ENCODE measurements at regions not wholly inside any gene's neighbourhood (a gene's known extent, or its start where the extent isn't known, plus 50 kb on each side); places are given as distances from the start of the nearest gene placed in this dataset.
"Not testable (repeated sequence)": the region's sequence is repeated elsewhere in the genome, so short reads cannot be mapped to it uniquely, and the experiment has no call there.

- no peaks in the 10 kb centered on the region for H3K36me3 Mint-ChIP-seq
- DNase-seq, result no peak
- H3K27me3 Mint-ChIP-seq, result peaks cover 13% of the 10 kb centered on the region
- H3K27ac Mint-ChIP-seq, result no peak overlapping the region
- no peaks in the 10 kb centered on the region for H3K4me1 Mint-ChIP-seq
- CTCF ChIA-PET, result no interaction called here
- H3K9me3 Mint-ChIP-seq (ENCODE audit: low read depth), result no peaks in the 10 kb centered on the region
- no peak for ATAC-seq
- no peak overlapping the region for H3K4me3 Mint-ChIP-seq
These were observed 160.1 kb upstream of the ATP11B start for GRCh38 chr3:182633186-182633585.

DNA sequence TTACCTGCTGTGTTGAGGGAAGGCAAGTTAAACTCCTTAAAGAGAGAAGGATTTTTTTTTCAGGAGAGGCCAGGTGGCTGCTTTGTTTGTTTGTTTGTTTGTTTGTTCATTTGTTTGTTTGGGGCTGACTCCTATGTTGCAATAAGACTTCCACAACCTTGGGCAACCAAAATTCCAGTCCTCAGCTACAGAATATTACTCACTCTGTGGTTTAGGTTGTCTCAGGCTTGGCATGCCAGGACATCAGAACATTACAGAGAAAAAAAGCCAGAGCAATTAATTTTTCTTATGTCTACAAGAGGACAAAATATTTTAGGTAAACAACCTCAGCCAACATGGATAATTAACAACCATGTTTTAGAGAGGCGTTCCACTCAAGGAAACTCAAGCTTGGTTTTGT is 156.7 kb upstream of the ATP11B start:
- CTCF ChIA-PET, result interaction anchor here (0.8 kb wide), 1 partner anchor 46 kb away, joined by 3 read pairs; no protein-coding TSS in a partner anchor
- Mint-ChIP-seq H3K27me3 (peaks cover 13% of the 10 kb centered on the region), H3K9me3 (ENCODE audit: low read depth) (peaks cover 3% of the 10 kb centered on the region), H3K4me1 (no peaks in the 10 kb centered on the region), H3K36me3 (no peaks in the 10 kb centered on the region), H3K4me3 (no peak overlapping the region), H3K27ac (no peak overlapping the region)
- DNase-seq (no peak), ATAC-seq (no peak)

- Mint-ChIP-seq H3K9me3 (ENCODE audit: low read depth) (peaks cover 3% of the 10 kb centered on the region), H3K4me3 (no peak overlapping the region), H3K4me1 (no peaks in the 10 kb centered on the region), H3K36me3 (no peaks in the 10 kb centered on the region), H3K27ac (no peak overlapping the region), H3K27me3 (peaks cover 13% of the 10 kb centered on the region)
- CTCF ChIA-PET, result interaction anchor here (0.8 to 1.1 kb wide), 2 partner anchors 46 to 49 kb away, joined by 3 read pairs; no protein-coding TSS in a partner anchor
- ATAC-seq, result no peak
- DNase-seq, result no peak
These were observed 155.8 kb upstream of the ATP11B start for GRCh38 chr3:182637350-182638110.

DNA sequence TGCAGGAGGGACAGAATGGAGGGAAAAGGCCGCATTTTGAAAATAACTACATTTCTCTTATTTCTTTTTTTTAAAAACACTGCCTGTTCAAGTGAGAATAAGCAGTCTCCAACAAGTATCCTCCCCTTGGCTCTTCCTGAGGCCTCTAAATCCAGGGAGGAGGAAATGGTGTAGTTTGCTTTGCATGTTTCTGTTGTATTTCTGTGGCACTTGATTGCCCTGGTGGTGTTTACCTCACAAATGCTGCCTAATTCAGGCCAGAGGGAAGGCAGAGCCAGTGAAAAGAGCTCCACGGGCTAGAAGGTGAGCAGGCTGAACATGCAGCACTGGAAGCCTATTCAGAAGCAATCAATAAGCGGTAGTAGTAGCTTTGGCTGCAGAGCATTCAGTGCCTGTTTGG is 149.3 kb upstream of the ATP11B start:
- Mint-ChIP-seq H3K4me1 (no peaks in the 10 kb centered on the region), H3K4me3 (no peak overlapping the region), H3K27ac (no peak overlapping the region), H3K27me3 (peaks cover 11% of the 10 kb centered on the region), H3K9me3 (ENCODE audit: low read depth) (peaks cover 3% of the 10 kb centered on the region), H3K36me3 (no peaks in the 10 kb centered on the region)
- CTCF ChIA-PET, result no interaction called here
- ATAC-seq, result no peak
- DNase-seq, result no peak

DNA sequence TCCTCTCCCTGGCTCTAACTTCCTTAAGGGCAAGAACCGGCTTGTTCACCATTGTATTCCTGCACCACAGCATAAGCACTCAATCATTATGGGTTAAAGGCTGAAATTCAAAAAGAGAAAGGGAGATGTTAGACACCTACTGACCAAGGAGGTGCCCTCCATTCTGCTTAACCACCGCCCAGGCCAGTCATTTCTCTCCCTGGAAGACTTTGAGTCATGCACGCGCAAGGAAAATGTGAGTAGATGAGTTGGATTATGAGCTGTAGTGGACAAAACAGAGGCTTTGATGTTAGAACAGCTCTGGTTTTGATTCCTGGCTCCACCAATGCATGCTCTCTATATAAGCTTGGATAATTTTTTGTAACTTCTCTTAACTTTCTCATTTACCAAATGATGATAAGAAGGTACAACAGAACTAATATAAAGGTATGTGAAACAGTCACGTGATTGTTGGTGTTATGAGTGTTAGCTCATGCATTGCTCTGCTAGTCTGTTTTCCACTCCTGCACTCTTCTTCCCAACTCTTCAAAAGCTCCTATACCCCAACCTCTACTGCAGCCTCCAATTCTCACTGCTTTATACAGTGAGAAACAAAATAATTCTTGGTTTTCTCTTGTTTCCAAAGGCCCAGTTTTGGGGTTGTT is 148.4 kb upstream of the ATP11B start:
- H3K36me3 Mint-ChIP-seq, result no peaks in the 10 kb centered on the region
- DNase-seq (peak; percentile 48), ATAC-seq (peak; percentile 39)
- no peak overlapping the region for H3K27ac Mint-ChIP-seq
- H3K4me3 Mint-ChIP-seq, result no peak overlapping the region
- H3K4me1 Mint-ChIP-seq, result no peaks in the 10 kb centered on the region
- H3K27me3 Mint-ChIP-seq, result peaks cover 11% of the 10 kb centered on the region
- CTCF ChIA-PET, result no interaction called here
- H3K9me3 Mint-ChIP-seq (ENCODE audit: low read depth), result peaks cover 3% of the 10 kb centered on the region

GRCh38 chr3:182650568-182651128 is 142.7 kb upstream of the ATP11B start:
- CTCF ChIA-PET, result no interaction called here
- peaks cover 5% of the 10 kb centered on the region for H3K27me3 Mint-ChIP-seq
- H3K27ac Mint-ChIP-seq, result no peak overlapping the region
- H3K4me1 Mint-ChIP-seq, result no peaks in the 10 kb centered on the region
- DNase-seq, result no peak
- no peaks in the 10 kb centered on the region for H3K36me3 Mint-ChIP-seq
- no peak for ATAC-seq
- H3K9me3 Mint-ChIP-seq (ENCODE audit: low read depth), result no peaks in the 10 kb centered on the region
- H3K4me3 Mint-ChIP-seq, result no peak overlapping the region

GRCh38 chr3:182651461-182651860 is 141.8 kb upstream of the ATP11B start:
- no peaks in the 10 kb centered on the region for H3K9me3 Mint-ChIP-seq (ENCODE audit: low read depth)
- H3K4me1 Mint-ChIP-seq, result no peaks in the 10 kb centered on the region
- H3K4me3 Mint-ChIP-seq, result no peak overlapping the region
- peaks cover 11% of the 10 kb centered on the region for H3K27me3 Mint-ChIP-seq
- no peaks in the 10 kb centered on the region for H3K36me3 Mint-ChIP-seq
- CTCF ChIA-PET, result no interaction called here
- H3K27ac Mint-ChIP-seq, result no peak overlapping the region
- no peak for ATAC-seq
- DNase-seq, result no peak

DNA sequence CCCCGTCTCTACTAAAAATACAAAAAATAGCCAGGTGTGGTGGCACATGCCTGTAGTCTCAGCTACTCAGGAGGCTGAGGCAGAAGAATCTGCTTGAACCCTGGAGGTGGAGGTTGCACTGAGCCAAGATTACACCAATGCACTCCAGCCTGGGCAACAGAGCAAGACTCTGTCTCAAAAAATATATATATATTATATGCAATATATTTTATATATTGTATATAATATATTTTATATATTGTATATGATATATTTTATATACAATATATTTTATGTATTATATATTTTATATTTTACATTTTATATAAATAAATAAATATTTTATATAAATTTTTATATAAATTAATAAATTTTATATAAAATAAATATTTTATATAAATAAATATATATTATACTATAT is 140.2 kb upstream of the ATP11B start:
- H3K4me1 Mint-ChIP-seq; H3K27ac Mint-ChIP-seq; DNase-seq; H3K36me3 Mint-ChIP-seq; H3K9me3 Mint-ChIP-seq (ENCODE audit: low read depth); ATAC-seq; H3K4me3 Mint-ChIP-seq; CTCF ChIA-PET: not testable (repeated sequence)
- peaks cover 14% of the 10 kb centered on the region for H3K27me3 Mint-ChIP-seq

DNA sequence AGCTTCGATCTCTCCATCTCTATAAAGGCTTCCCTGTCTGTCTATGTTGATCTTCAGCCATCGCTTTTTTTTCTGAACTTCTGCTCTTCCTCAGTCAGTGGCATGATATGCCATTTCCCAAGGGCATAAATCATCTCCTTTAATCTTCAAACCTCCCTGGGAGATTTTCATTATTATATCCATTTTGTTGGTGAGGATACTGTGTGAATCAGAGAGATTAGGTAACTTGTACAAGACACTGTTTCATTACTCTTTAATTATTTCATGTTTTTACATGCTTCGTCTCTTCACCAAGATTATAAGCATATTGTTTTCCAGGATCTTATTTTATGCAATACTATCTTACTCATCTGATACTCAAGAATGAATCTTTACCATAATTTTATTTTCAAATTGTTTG is 124.8 kb upstream of the ATP11B start:
- H3K4me3 Mint-ChIP-seq, result no peak overlapping the region
- no peak overlapping the region for H3K27ac Mint-ChIP-seq
- no peaks in the 10 kb centered on the region for H3K4me1 Mint-ChIP-seq
- peaks cover 27% of the 10 kb centered on the region for H3K27me3 Mint-ChIP-seq
- H3K36me3 Mint-ChIP-seq, result no peaks in the 10 kb centered on the region
- DNase-seq (no peak), ATAC-seq (no peak)
- H3K9me3 Mint-ChIP-seq (ENCODE audit: low read depth), result no peaks in the 10 kb centered on the region
- CTCF ChIA-PET, result no interaction called here

DNA sequence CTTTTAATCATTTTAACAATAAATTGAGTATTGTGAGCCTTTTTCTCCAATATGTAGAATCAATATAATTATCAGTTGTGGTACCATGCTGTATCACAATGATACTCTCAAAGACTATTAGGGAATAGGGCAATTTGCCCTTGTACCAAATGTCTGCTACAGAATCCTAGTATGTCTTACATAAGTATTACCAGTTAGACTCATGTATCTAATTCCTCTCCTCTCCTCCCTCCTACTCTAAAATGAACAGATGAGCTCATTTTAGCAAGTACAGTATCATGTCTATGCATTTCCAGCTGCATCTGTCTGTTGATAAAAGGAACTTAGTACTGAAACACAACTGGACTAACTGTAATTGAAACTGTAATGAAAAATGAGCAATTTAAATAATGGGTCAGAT is 124.3 kb upstream of the ATP11B start:
- CTCF ChIA-PET, result no interaction called here
- Mint-ChIP-seq H3K9me3 (ENCODE audit: low read depth) (no peaks in the 10 kb centered on the region), H3K27me3 (peaks cover 29% of the 10 kb centered on the region), H3K4me1 (no peaks in the 10 kb centered on the region), H3K4me3 (no peak overlapping the region), H3K27ac (no peak overlapping the region), H3K36me3 (no peaks in the 10 kb centered on the region)
- no peak for ATAC-seq
- no peak for DNase-seq

GRCh38 chr3:182671541-182671940 is 121.8 kb upstream of the ATP11B start:
- Mint-ChIP-seq H3K9me3 (ENCODE audit: low read depth) (no peaks in the 10 kb centered on the region), H3K4me1 (no peaks in the 10 kb centered on the region), H3K36me3 (no peaks in the 10 kb centered on the region), H3K4me3 (no peak overlapping the region), H3K27ac (no peak overlapping the region), H3K27me3 (peaks cover 29% of the 10 kb centered on the region)
- CTCF ChIA-PET, result no interaction called here
- DNase-seq (no peak), ATAC-seq (no peak)

DNA sequence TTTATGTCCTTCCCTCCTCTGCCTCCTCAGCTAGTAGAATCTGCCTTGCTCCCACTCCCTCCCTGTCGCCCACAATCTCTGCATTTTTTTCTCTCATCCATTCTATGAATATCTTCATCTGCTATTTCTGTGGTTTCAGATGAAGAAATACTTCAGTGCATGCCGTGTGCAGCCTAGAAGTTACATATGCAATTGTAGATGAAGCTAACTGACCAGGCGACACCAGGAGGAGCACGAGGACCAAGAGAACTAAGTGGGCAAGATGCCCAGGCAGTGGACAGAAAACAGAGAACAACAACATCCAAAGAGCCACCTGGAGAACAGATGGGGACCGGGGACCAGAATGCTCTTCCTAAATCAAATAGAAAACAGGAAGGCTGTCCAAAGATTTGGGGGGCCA is 121.4 kb upstream of the ATP11B start:
- H3K27me3 Mint-ChIP-seq, result peaks cover 29% of the 10 kb centered on the region
- no peaks in the 10 kb centered on the region for H3K4me1 Mint-ChIP-seq
- no peak overlapping the region for H3K4me3 Mint-ChIP-seq
- CTCF ChIA-PET, result no interaction called here
- H3K27ac Mint-ChIP-seq, result no peak overlapping the region
- no peaks in the 10 kb centered on the region for H3K9me3 Mint-ChIP-seq (ENCODE audit: low read depth)
- H3K36me3 Mint-ChIP-seq, result no peaks in the 10 kb centered on the region
- no peak for ATAC-seq
- no peak for DNase-seq

GRCh38 chr3:182673336-182673735 is 120.0 kb upstream of the ATP11B start:
- Mint-ChIP-seq H3K9me3 (ENCODE audit: low read depth) (no peaks in the 10 kb centered on the region), H3K4me3 (no peak overlapping the region), H3K27ac (no peak overlapping the region), H3K36me3 (no peaks in the 10 kb centered on the region), H3K27me3 (peaks cover 29% of the 10 kb centered on the region), H3K4me1 (no peaks in the 10 kb centered on the region)
- CTCF ChIA-PET, result no interaction called here
- ATAC-seq (no peak), DNase-seq (no peak)
